NT2/D1 (cell line): ENCODE measurements at regions not wholly inside any gene's neighbourhood (a gene's known extent, or its start where the extent isn't known, plus 50 kb on each side); places are given as distances from the start of the nearest gene placed in this dataset.

Source experiments
- DNase-seq: peaks from one replicate; pipeline ENCODE4 v3.0.0-alpha.2; 2011; ENCODE audit warnings: low read depth, low spot score
- H3K27me3 ChIP-seq: 2 replicates; pipeline ENCODE4 v1.6.0; 2011; ENCODE audit warnings: mild to moderate bottlenecking; ENCODE audit not compliant: insufficient read length, insufficient read depth
- H3K36me3 ChIP-seq: 2 replicates; pipeline ENCODE4 v1.6.1; 2011; ENCODE audit warnings: mild to moderate bottlenecking, low read length, mixed read lengths; ENCODE audit not compliant: insufficient read depth, insufficient read length
- H3K4me1 ChIP-seq: 2 replicates; pipeline ENCODE4 v1.5.1; 2011; ENCODE audit not compliant: insufficient read depth, insufficient read length
- H3K4me3 ChIP-seq: 2 replicates; pipeline ENCODE4 v1.5.1; 2011; ENCODE audit warnings: low read depth; ENCODE audit not compliant: insufficient read length
- H3K9ac ChIP-seq: 2 replicates; pipeline ENCODE4 v1.6.0; 2011; ENCODE audit warnings: low read depth; ENCODE audit not compliant: insufficient read length
- H3K9me3 ChIP-seq: 2 replicates; pipeline ENCODE4 v1.5.1; 2011; ENCODE audit warnings: mild to moderate bottlenecking, low read length; ENCODE audit not compliant: insufficient read depth
- SUZ12 ChIP-seq: IDR thresholded peaks from 2 replicates; pipeline ENCODE4 v1.6.1; 2011; ENCODE audit not compliant: insufficient read length, insufficient read depth; ENCODE audit errors: extremely low read depth
- YY1 ChIP-seq: IDR thresholded peaks from 2 replicates; pipeline ENCODE4 v1.6.1; 2011; ENCODE audit not compliant: insufficient read length, insufficient read depth
- ZNF274 ChIP-seq: IDR thresholded peaks from 2 replicates; pipeline ENCODE4 v1.6.1; 2011; ENCODE audit warnings: mild to moderate bottlenecking, low read depth, low read length

GRCh38 chr21:31566611-31567010 lies 92.9 kb upstream of the SOD1 start:
- Histone ChIP-seq H3K4me1 (peaks cover 5% of the 10 kb centered on the region), H3K36me3 (no peaks in the 10 kb centered on the region), H3K4me3 (no peak overlapping the region), H3K9ac (no peak overlapping the region), H3K27me3 (no peaks in the 10 kb centered on the region), H3K9me3 (no peaks in the 10 kb centered on the region)
- no peak for TF ChIP-seq ZNF274
- no peak for TF ChIP-seq YY1
- TF ChIP-seq SUZ12 = no peak
- no peak for DNase-seq

- H3K9me3 ChIP-seq = no peaks in the 10 kb centered on the region
- H3K27me3 ChIP-seq = no peaks in the 10 kb centered on the region
- H3K4me1 ChIP-seq = peaks cover 5% of the 10 kb centered on the region
- no peak for DNase-seq
- no peaks in the 10 kb centered on the region for H3K36me3 ChIP-seq
- no peak overlapping the region for H3K9ac ChIP-seq
- TF ChIP-seq YY1 = no peak
- TF ChIP-seq ZNF274 = no peak
- no peak for TF ChIP-seq SUZ12
- no peak overlapping the region for H3K4me3 ChIP-seq
These were observed 93.4 kb upstream of the SOD1 start for GRCh38 chr21:31566064-31566463.

- no peak overlapping the region for H3K9ac ChIP-seq
- no peaks in the 10 kb centered on the region for H3K36me3 ChIP-seq
- DNase-seq = no peak
- no peaks in the 10 kb centered on the region for H3K9me3 ChIP-seq
- no peak overlapping the region for H3K4me3 ChIP-seq
- H3K27me3 ChIP-seq = no peaks in the 10 kb centered on the region
- H3K4me1 ChIP-seq = peaks cover 5% of the 10 kb centered on the region
- TF ChIP-seq ZNF274 (no peak), SUZ12 (no peak), YY1 (no peak)
These were observed 95.1 kb upstream of the SOD1 start for GRCh38 chr21:31564439-31564838.

GRCh38 chr21:31560479-31560878 lies 99.0 kb upstream of the SOD1 start:
- DNase-seq = no peak
- H3K4me3 ChIP-seq = no peak overlapping the region
- H3K9ac ChIP-seq = peak overlapping the region; percentile 7
- H3K9me3 ChIP-seq = no peaks in the 10 kb centered on the region
- TF ChIP-seq YY1 (no peak), ZNF274 (no peak), SUZ12 (no peak)
- H3K4me1 ChIP-seq = peaks cover 2% of the 10 kb centered on the region
- H3K36me3 ChIP-seq = no peaks in the 10 kb centered on the region
- H3K27me3 ChIP-seq = peaks cover 8% of the 10 kb centered on the region

GRCh38 chr21:31559368-31560119 lies 99.9 kb upstream of the SOD1 start:
- Histone ChIP-seq H3K9ac (peak overlapping the region; percentile 85), H3K9me3 (no peaks in the 10 kb centered on the region), H3K36me3 (no peaks in the 10 kb centered on the region), H3K27me3 (peaks cover 8% of the 10 kb centered on the region), H3K4me3 (peak overlapping the region; percentile 95), H3K4me1 (peaks cover 2% of the 10 kb centered on the region)
- DNase-seq = peak; percentile 97
- TF ChIP-seq SUZ12 (no peak), YY1 (no peak), ZNF274 (no peak)

GRCh38 chr21:31558962-31559367 lies 100.5 kb upstream of the SOD1 start:
- Histone ChIP-seq H3K27me3 (peaks cover 8% of the 10 kb centered on the region), H3K4me3 (peak overlapping the region; percentile 95), H3K9ac (peak overlapping the region; percentile 94), H3K4me1 (peaks cover 2% of the 10 kb centered on the region), H3K36me3 (no peaks in the 10 kb centered on the region), H3K9me3 (no peaks in the 10 kb centered on the region)
- DNase-seq = peak; percentile 99
- no peak for TF ChIP-seq YY1
- no peak for TF ChIP-seq SUZ12
- TF ChIP-seq ZNF274 = no peak

- H3K9me3 ChIP-seq = no peaks in the 10 kb centered on the region
- no peak for DNase-seq
- peak overlapping the region; percentile 94 for H3K9ac ChIP-seq
- H3K4me1 ChIP-seq = peaks cover 7% of the 10 kb centered on the region
- H3K36me3 ChIP-seq = no peaks in the 10 kb centered on the region
- TF ChIP-seq YY1 = no peak
- no peak for TF ChIP-seq SUZ12
- no peak for TF ChIP-seq ZNF274
- peaks cover 8% of the 10 kb centered on the region for H3K27me3 ChIP-seq
- H3K4me3 ChIP-seq = peak overlapping the region; percentile 95
These were observed 101.1 kb upstream of the SOD1 start for GRCh38 chr21:31558189-31558961.
